ENCODE measurements at regions not wholly inside any gene's neighbourhood (a gene's known extent, or its start where the extent isn't known, plus 50 kb on each side); places are given as distances from the start of the nearest gene placed in this dataset.
"Not testable (repeated sequence)": the region's sequence is repeated elsewhere in the genome, so short reads cannot be mapped to it uniquely, and the experiment has no call there.

- Mint-ChIP-seq H3K27me3 (ENCODE audit: unreplicated experiment) (no peaks in the 10 kb centered on the region), H3K27ac (ENCODE audit: unreplicated experiment) (no peak overlapping the region), H3K9me3 (ENCODE audit: unreplicated experiment) (no peaks in the 10 kb centered on the region), H3K36me3 (ENCODE audit: low read depth, unreplicated experiment) (no peaks in the 10 kb centered on the region), H3K4me3 (ENCODE audit: unreplicated experiment) (no peak overlapping the region), H3K4me1 (ENCODE audit: unreplicated experiment) (no peaks in the 10 kb centered on the region)
- TF ChIP-seq, protein P1, sequence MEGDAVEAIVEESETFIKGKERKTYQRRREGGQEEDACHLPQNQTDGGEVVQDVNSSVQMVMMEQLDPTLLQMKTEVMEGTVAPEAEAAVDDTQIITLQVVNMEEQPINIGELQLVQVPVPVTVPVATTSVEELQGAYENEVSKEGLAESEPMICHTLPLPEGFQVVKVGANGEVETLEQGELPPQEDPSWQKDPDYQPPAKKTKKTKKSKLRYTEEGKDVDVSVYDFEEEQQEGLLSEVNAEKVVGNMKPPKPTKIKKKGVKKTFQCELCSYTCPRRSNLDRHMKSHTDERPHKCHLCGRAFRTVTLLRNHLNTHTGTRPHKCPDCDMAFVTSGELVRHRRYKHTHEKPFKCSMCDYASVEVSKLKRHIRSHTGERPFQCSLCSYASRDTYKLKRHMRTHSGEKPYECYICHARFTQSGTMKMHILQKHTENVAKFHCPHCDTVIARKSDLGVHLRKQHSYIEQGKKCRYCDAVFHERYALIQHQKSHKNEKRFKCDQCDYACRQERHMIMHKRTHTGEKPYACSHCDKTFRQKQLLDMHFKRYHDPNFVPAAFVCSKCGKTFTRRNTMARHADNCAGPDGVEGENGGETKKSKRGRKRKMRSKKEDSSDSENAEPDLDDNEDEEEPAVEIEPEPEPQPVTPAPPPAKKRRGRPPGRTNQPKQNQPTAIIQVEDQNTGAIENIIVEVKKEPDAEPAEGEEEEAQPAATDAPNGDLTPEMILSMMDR (IDR thresholded peaks at IDR 0.05; ENCODE audit: unreplicated experiment) = no peak
- no peak for DNase-seq (ENCODE audit: low spot score)
These were observed 249.7 kb downstream of the SP3 start for GRCh38 chr2:173715441-173715840.

DNA sequence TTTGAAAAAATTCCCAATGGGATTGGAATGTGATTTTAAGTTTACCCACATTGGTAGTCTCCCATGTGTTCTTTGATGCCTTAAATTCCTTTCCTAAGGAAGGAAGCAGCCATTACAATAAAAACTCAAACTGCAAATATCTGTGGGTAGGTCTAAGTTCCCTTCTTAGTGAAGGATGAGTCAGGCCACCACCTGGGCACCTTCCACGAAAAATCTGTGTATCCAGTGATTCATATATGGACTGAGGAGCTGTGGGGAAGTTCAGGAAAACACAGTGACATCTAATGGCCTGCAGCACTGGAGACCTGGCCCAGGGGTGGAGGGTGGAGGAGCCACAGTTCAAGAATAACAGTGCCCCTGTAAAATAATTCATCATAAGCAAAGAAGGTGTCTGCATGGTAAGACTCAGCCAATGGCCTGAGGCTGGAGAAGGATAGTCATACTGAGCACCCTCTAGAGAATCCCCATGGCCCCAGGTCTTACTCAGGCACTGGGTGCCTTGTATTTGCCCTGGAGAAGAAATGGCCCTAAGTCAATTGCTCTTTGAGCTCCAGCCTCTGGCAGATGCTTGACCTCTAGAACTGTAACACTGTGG, 248.6 kb downstream of the SP3 start:
- no peaks in the 10 kb centered on the region for H3K4me1 Mint-ChIP-seq (ENCODE audit: unreplicated experiment)
- no peak overlapping the region for H3K27ac Mint-ChIP-seq (ENCODE audit: unreplicated experiment)
- H3K4me3 Mint-ChIP-seq (ENCODE audit: unreplicated experiment) = no peak overlapping the region
- peaks cover 1% of the 10 kb centered on the region for H3K27me3 Mint-ChIP-seq (ENCODE audit: unreplicated experiment)
- DNase-seq (ENCODE audit: low spot score) = no peak
- TF ChIP-seq, protein P1 (IDR thresholded peaks at IDR 0.05; ENCODE audit: unreplicated experiment) = no peak
- H3K9me3 Mint-ChIP-seq (ENCODE audit: unreplicated experiment) = no peaks in the 10 kb centered on the region
- no peaks in the 10 kb centered on the region for H3K36me3 Mint-ChIP-seq (ENCODE audit: low read depth, unreplicated experiment)

- no peak overlapping the region for H3K27ac Mint-ChIP-seq (ENCODE audit: unreplicated experiment)
- H3K4me1 Mint-ChIP-seq (ENCODE audit: unreplicated experiment) = no peaks in the 10 kb centered on the region
- H3K9me3 Mint-ChIP-seq (ENCODE audit: unreplicated experiment) = no peaks in the 10 kb centered on the region
These were observed 245.7 kb downstream of the SP3 start for GRCh38 chr2:173719471-173719870.

DNA sequence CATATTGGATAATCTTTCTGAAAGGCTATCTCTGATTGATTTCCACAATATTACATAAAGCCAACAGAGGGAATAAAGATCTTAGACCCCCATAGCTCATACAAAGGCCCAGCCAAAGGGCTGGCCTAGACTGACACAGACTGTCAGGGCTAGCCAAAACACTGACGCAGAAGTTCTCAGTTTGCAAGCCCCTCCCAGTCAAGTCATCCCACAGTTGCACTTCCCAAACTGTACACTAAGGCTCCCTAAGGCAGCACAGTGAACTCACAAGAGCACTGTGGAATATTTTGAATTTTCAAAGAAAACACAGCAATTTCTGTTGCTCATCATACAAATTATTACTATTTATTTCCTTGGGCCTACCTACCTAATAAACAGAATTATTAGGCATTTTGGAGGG, 244.9 kb downstream of the SP3 start:
- H3K4me3 Mint-ChIP-seq (ENCODE audit: unreplicated experiment) = no peak overlapping the region
- TF ChIP-seq, protein P1 (IDR thresholded peaks at IDR 0.05; ENCODE audit: unreplicated experiment) = no peak
- H3K27me3 Mint-ChIP-seq (ENCODE audit: unreplicated experiment) = peaks cover 3% of the 10 kb centered on the region
- no peak for DNase-seq (ENCODE audit: low spot score)
- H3K36me3 Mint-ChIP-seq (ENCODE audit: low read depth, unreplicated experiment) = no peaks in the 10 kb centered on the region
- H3K4me1 Mint-ChIP-seq (ENCODE audit: unreplicated experiment) = no peaks in the 10 kb centered on the region
- no peak overlapping the region for H3K27ac Mint-ChIP-seq (ENCODE audit: unreplicated experiment)
- H3K9me3 Mint-ChIP-seq (ENCODE audit: unreplicated experiment) = no peaks in the 10 kb centered on the region

More at GRCh38 chr2:173719471-173719870, 245.7 kb downstream of the SP3 start:
- DNase-seq (ENCODE audit: low spot score) = no peak
- no peak overlapping the region for H3K4me3 Mint-ChIP-seq (ENCODE audit: unreplicated experiment)
- H3K27me3 Mint-ChIP-seq (ENCODE audit: unreplicated experiment) = peaks cover 1% of the 10 kb centered on the region
- TF ChIP-seq, protein P1 (IDR thresholded peaks at IDR 0.05; ENCODE audit: unreplicated experiment) = no peak
- H3K36me3 Mint-ChIP-seq (ENCODE audit: low read depth, unreplicated experiment) = no peaks in the 10 kb centered on the region

DNA sequence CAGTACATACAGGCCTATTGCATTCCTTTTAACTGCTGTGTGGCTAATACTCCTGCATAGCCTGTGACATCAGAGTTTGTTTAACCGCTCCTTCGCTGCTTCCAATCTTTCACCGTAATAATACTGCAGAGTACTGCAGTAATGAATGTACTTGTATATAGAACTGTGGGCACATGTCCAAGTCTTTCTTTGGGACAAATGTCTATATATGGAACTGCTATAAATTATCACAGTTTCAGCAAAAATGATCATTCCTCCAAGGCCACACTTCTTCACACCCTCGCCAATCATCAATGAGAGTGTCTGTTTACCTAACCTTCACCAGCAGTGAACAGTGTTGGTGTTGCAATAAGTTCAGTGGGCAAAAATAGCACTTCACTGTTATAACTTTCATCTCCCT, 230.4 kb downstream of the SP3 start:
- DNase-seq (ENCODE audit: low spot score) = no peak
- H3K36me3 Mint-ChIP-seq (ENCODE audit: low read depth, unreplicated experiment) = peaks cover 3% of the 10 kb centered on the region
- no peak overlapping the region for H3K4me3 Mint-ChIP-seq (ENCODE audit: unreplicated experiment)
- no peaks in the 10 kb centered on the region for H3K9me3 Mint-ChIP-seq (ENCODE audit: unreplicated experiment)
- H3K27me3 Mint-ChIP-seq (ENCODE audit: unreplicated experiment) = no peaks in the 10 kb centered on the region
- no peaks in the 10 kb centered on the region for H3K4me1 Mint-ChIP-seq (ENCODE audit: unreplicated experiment)
- H3K27ac Mint-ChIP-seq (ENCODE audit: unreplicated experiment) = no peak overlapping the region
- TF ChIP-seq, protein P1 (IDR thresholded peaks at IDR 0.05; ENCODE audit: unreplicated experiment) = no peak

GRCh38 chr2:173737954-173738575, 227.1 kb downstream of the SP3 start:
- not testable (repeated sequence) for H3K4me3 Mint-ChIP-seq (ENCODE audit: unreplicated experiment); H3K9me3 Mint-ChIP-seq (ENCODE audit: unreplicated experiment)

More at GRCh38 chr2:173737954-173738575, 227.1 kb downstream of the SP3 start:
- not testable (repeated sequence) for H3K27ac Mint-ChIP-seq (ENCODE audit: unreplicated experiment); H3K27me3 Mint-ChIP-seq (ENCODE audit: unreplicated experiment); DNase-seq (ENCODE audit: low spot score); H3K36me3 Mint-ChIP-seq (ENCODE audit: low read depth, unreplicated experiment); H3K4me1 Mint-ChIP-seq (ENCODE audit: unreplicated experiment)

Data from endothelial cell (in vitro differentiated cells).